ENCODE measurements at regions not wholly inside any gene's neighbourhood (a gene's known extent, or its start where the extent isn't known, plus 50 kb on each side); places are given as distances from the start of the nearest gene placed in this dataset.

GRCh38 chr4:178856139-178856800 lies 1414.0 kb upstream of the AGA start:
- TF ChIP-seq CTCF (IDR thresholded peaks at IDR 0.05) (no peak), POLR2A (IDR thresholded peaks at IDR 0.05) (no peak)
